SK-N-SH (cell line): ENCODE measurements at regions not wholly inside any gene's neighbourhood (a gene's known extent, or its start where the extent isn't known, plus 50 kb on each side); places are given as distances from the start of the nearest gene placed in this dataset.

ENCODE experiments used
- CTCF ChIA-PET: fragments of 300-600, 350-600 bp; formaldehyde crosslinking; extraction: SDS; loops from one replicate; lab custom pipeline; 2021; lab: Yijun Ruan, JAX
- POLR2A ChIA-PET: fragments of 350-600 bp; sonication (Branson Sonifier 250); formaldehyde crosslinking; extraction: SDS; loops from one replicate; lab custom pipeline; 2020; ENCODE audit warnings: antibody characterized with exemption, inconsistent platforms; lab: Yijun Ruan, JAX
- DNase-seq: peaks from one replicate; pipeline ENCODE4 v3.0.0; 2012
- H2AFZ ChIP-seq: fragments of 200-600 bp; sonication (generic); 2 replicates; pipeline ENCODE4 v1.8.1; 2016; ENCODE audit warnings: antibody characterized with exemption, mild to moderate bottlenecking, low read depth
- H3F3A ChIP-seq: fragments of 200-600 bp; sonication (generic); replicated peaks from 2 replicates; pipeline ENCODE3; 2016; ENCODE audit warnings: antibody characterized with exemption, mild to moderate bottlenecking; ENCODE audit not compliant: insufficient read depth
- H3K27ac ChIP-seq, 2 experiments: fragments of 200-500 bp in 1 of 2; fragments of 200-600 bp in 1 of 2; sonication (Bioruptor generic) in 1 of 2; sonication (generic), shearing (Covaris generic) in 1 of 2; 2 replicates each; pipeline versions ENCODE4 v1.5.1 to v1.6.1; 2014 to 2016; ENCODE audit warnings: low read depth in 2 of 2, inconsistent platforms in 1 of 2, low read length in 1 of 2, mild to moderate bottlenecking in 1 of 2, mixed read lengths in 1 of 2
- H3K27me3 ChIP-seq: fragments of 200-600 bp; sonication (generic), shearing (Covaris generic); 2 replicates; pipeline ENCODE4 v1.6.1; 2016; ENCODE audit warnings: mixed run types; ENCODE audit not compliant: insufficient read depth
- H3K36me3 ChIP-seq, 2 experiments: fragments of 200-500 bp in 1 of 2; fragments of 200-600 bp in 1 of 2; sonication (Bioruptor generic) in 1 of 2; sonication (generic) in 1 of 2; replicated peaks in 1 of 2; 2 replicates each; pipeline versions ENCODE3 to v1.5.1; 2014 to 2016; ENCODE audit warnings: low read length in 1 of 2, mild to moderate bottlenecking in 1 of 2; ENCODE audit not compliant: insufficient read depth in 2 of 2, control insufficient read depth in 1 of 2
- H3K4me1 ChIP-seq, 2 experiments: fragments of 200-500 bp in 1 of 2; fragments of 200-600 bp in 1 of 2; sonication (Bioruptor generic) in 1 of 2; sonication (generic), shearing (Covaris generic) in 1 of 2; 2 replicates each; pipeline versions ENCODE4 v1.5.1 to v1.6.1; 2014 to 2016; ENCODE audit warnings: low read depth in 1 of 2, low read length in 1 of 2, mixed run types in 1 of 2; ENCODE audit not compliant: insufficient read depth in 2 of 2, control insufficient read depth in 1 of 2
- H3K4me2 ChIP-seq: fragments of 200-600 bp; sonication (generic), shearing (Covaris generic); 2 replicates; pipeline ENCODE4 v1.6.1; 2017; ENCODE audit warnings: mixed run types
- H3K4me3 ChIP-seq, 2 experiments: fragments of 200-500 bp in 1 of 2; fragments of 200-600 bp in 1 of 2; sonication (Bioruptor generic) in 1 of 2; sonication (generic), shearing (Covaris generic) in 1 of 2; 2 replicates each; pipeline versions ENCODE4 v1.5.1 to v1.8.1; 2014 to 2016; ENCODE audit warnings: low read depth in 2 of 2, inconsistent platforms in 1 of 2, low read length in 1 of 2, mild to moderate bottlenecking in 1 of 2, mixed read lengths in 1 of 2, moderate library complexity in 1 of 2
- H3K79me2 ChIP-seq: fragments of 200-600 bp; sonication (generic); 2 replicates; pipeline ENCODE4 v1.8.1; 2017; ENCODE audit warnings: mild to moderate bottlenecking; ENCODE audit not compliant: insufficient read depth
- H3K9ac ChIP-seq: fragments of 200-600 bp; sonication (generic); 2 replicates; pipeline ENCODE4 v1.6.1; 2017; ENCODE audit warnings: mixed run types
- H3K9me2 ChIP-seq: fragments of 200-600 bp; sonication (generic); 2 replicates; pipeline ENCODE4 v1.6.1; 2017; ENCODE audit warnings: mixed run types
- H3K9me3 ChIP-seq: fragments of 200-600 bp; sonication (generic); 2 replicates; pipeline ENCODE4 v1.6.1; 2017; ENCODE audit warnings: mixed run types, mild to moderate bottlenecking, moderate library complexity
- H4K20me1 ChIP-seq: fragments of 200-600 bp; sonication (generic); 2 replicates; pipeline ENCODE4 v1.6.1; 2017; ENCODE audit warnings: mild to moderate bottlenecking, mixed run types; ENCODE audit not compliant: insufficient read depth
- CHD2 ChIP-seq: fragments of 150-350 bp; IDR thresholded peaks from 2 replicates; pipeline ENCODE4 v1.6.1; 2018; ENCODE audit warnings: low read length; ENCODE audit not compliant: partially characterized antibody
- CTCF ChIP-seq: fragments of 200-600 bp; sonication (generic); IDR thresholded peaks from 2 replicates; pipeline ENCODE4 v1.6.1; 2017; ENCODE audit warnings: antibody characterized with exemption, mild to moderate bottlenecking, moderate library complexity
- EP300 ChIP-seq, 2 experiments: IDR thresholded peaks; 2 replicates each; pipeline versions ENCODE4 v1.4.0 to v1.6.1; 2012; ENCODE audit warnings: borderline replicate concordance in 1 of 2, low read depth in 1 of 2, low read length in 1 of 2
- EZH2phosphoT487 ChIP-seq: fragments of 200-600 bp; sonication (generic); IDR thresholded peaks from 2 replicates; pipeline ENCODE4 v1.6.1; 2017; ENCODE audit warnings: low read depth, mixed run types, mild to moderate bottlenecking, antibody characterized with exemption, moderate library complexity, borderline replicate concordance
- FOXJ3 ChIP-seq: sonication (generic); formaldehyde crosslinking; IDR thresholded peaks from 2 replicates; pipeline ENCODE4 v1.5.1; 2020; ENCODE audit warnings: mild to moderate bottlenecking, missing genetic modification reagents
- JUND ChIP-seq: IDR thresholded peaks from 2 replicates; pipeline ENCODE4 v1.4.0; 2012
- MEF2A ChIP-seq: IDR thresholded peaks from 2 replicates; pipeline ENCODE4 v1.4.0; 2012; ENCODE audit warnings: low read depth, borderline replicate concordance
- MXI1 ChIP-seq: IDR thresholded peaks from 2 replicates; pipeline ENCODE4 v1.6.1; 2012; ENCODE audit warnings: mild to moderate bottlenecking, low read depth, low read length, improper control_type of control experiment
- NRF1 ChIP-seq: IDR thresholded peaks from 2 replicates; pipeline ENCODE4 v1.6.1; 2012; ENCODE audit warnings: low read depth, mild to moderate bottlenecking, low read length
- PBX3 ChIP-seq: IDR thresholded peaks from 2 replicates; pipeline ENCODE4; 2012
- POLR2AphosphoS5 ChIP-seq: IDR thresholded peaks from 2 replicates; pipeline ENCODE4 v1.6.1; 2012; ENCODE audit warnings: low read depth, low read length
- RCOR1 ChIP-seq: fragments of 150-350 bp; IDR thresholded peaks from 2 replicates; pipeline ENCODE4 v1.6.1; 2017; ENCODE audit warnings: antibody characterized with exemption, low read length
- REST ChIP-seq: IDR thresholded peaks from 2 replicates; pipeline ENCODE4 v1.6.1; 2012; ENCODE audit warnings: mild to moderate bottlenecking, low read depth, low read length, moderate library complexity
- SMC3 ChIP-seq: IDR thresholded peaks from 2 replicates; pipeline ENCODE4 v1.6.1; 2012; ENCODE audit warnings: low read depth, low read length, improper control_type of control experiment
- TCF12 ChIP-seq: IDR thresholded peaks from 2 replicates; pipeline ENCODE4 v1.4.0; 2012
- TEAD4 ChIP-seq: IDR thresholded peaks from 2 replicates; pipeline ENCODE4 v1.4.0; 2012; ENCODE audit warnings: mild to moderate bottlenecking, borderline replicate concordance; ENCODE audit not compliant: insufficient read depth
- USF1 ChIP-seq: IDR thresholded peaks from 2 replicates; pipeline ENCODE4 v1.4.0; 2012; ENCODE audit warnings: low read depth, borderline replicate concordance
- USF2 ChIP-seq: fragments of 150-350 bp; IDR thresholded peaks from 2 replicates; pipeline ENCODE4 v1.6.1; 2017; ENCODE audit warnings: antibody characterized with exemption, low read length, low read depth, borderline replicate concordance
- YY1 ChIP-seq: IDR thresholded peaks from 2 replicates; pipeline ENCODE4 v1.4.0; 2012; ENCODE audit warnings: low read depth, mild to moderate bottlenecking
- ZBTB33 ChIP-seq: IDR thresholded peaks from 2 replicates; pipeline ENCODE4 v1.4.0; 2012; ENCODE audit warnings: low read depth, borderline replicate concordance
- WGBS: methylation state at CpG from one replicate; pipeline ENCODE4 v1.1.6; 2017; ENCODE audit warnings: low lambda C conversion rate; 5-methylcytosine and 5-hydroxymethylcytosine counted together

GRCh38 chr6:145517492-145517891, 217.8 kb downstream of the EPM2A start:
- Histone ChIP-seq H3K27ac (no peak overlapping the region), H2AFZ (no peak overlapping the region), H4K20me1 (no peaks in the 10 kb centered on the region), H3K36me3 (no peaks in the 10 kb centered on the region), H3K79me2 (no peaks in the 10 kb centered on the region), H3K9me2 (no peaks in the 10 kb centered on the region), H3F3A (no peaks in the 10 kb centered on the region), H3K4me3 (no peak overlapping the region), H3K4me2 (no peak overlapping the region), H3K4me1 (no peaks in the 10 kb centered on the region), H3K9ac (no peak overlapping the region), H3K9me3 (no peaks in the 10 kb centered on the region), H3K27me3 (no peaks in the 10 kb centered on the region)
- no peak for DNase-seq
- CTCF ChIA-PET = no interaction called here
- WGBS = 47% methylated on average over 4 of the region's 4 CpGs
- TF ChIP-seq POLR2AphosphoS5 (no peak), RCOR1 (no peak), MEF2A (no peak), MXI1 (no peak), PBX3 (no peak), EZH2phosphoT487 (no peak), ZBTB33 (no peak), SMC3 (no peak), YY1 (no peak), TEAD4 (no peak), NRF1 (no peak), EP300 (IDR thresholded peaks at IDR 0.05; ENCODE audit: borderline replicate concordance in 1 of 2, low read depth in 1 of 2, low read length in 1 of 2) (no peak), USF1 (no peak), JUND (no peak), FOXJ3 (no peak), CTCF (no peak), USF2 (no peak), TCF12 (no peak), REST (no peak), CHD2 (no peak)
- POLR2A ChIA-PET = no interaction called here
